Thyroid gland (tissue), 4 donors: ENCODE measurements at regions not wholly inside any gene's neighbourhood (a gene's known extent, or its start where the extent isn't known, plus 50 kb on each side); places are given as distances from the start of the nearest gene placed in this dataset.

Experiments
- CTCF ChIP-seq, 6 experiments: fragments of 200-600 bp in 3 of 6; fragments of 450-650 bp in 3 of 6; sonication (generic) in 3 of 6; IDR thresholded peaks; one replicate each; pipeline ENCODE4 v1.5.1; 2016 to 2019; ENCODE audit warnings: antibody characterized with exemption in 6 of 6, mild to moderate bottlenecking in 2 of 6, inconsistent platforms in 1 of 6, moderate library complexity in 1 of 6
- POLR2A ChIP-seq, 2 donors: fragments of 450-650 bp; IDR thresholded peaks; one replicate each; pipeline ENCODE4 v1.6.1; 2017; ENCODE audit warnings: antibody characterized with exemption in 2 of 2, mild to moderate bottlenecking in 2 of 2, moderate library complexity in 1 of 2

GRCh38 chr12:24595652-24596235 is 353.2 kb downstream of the BCAT1 start:
- no peak for TF ChIP-seq POLR2A (IDR thresholded peaks at IDR 0.05)
- peak in 2 of 6 experiments; percentile 9 to 31 for TF ChIP-seq CTCF (IDR thresholded peaks at IDR 0.05)
